DMS79 (cell line): ENCODE measurements at regions not wholly inside any gene's neighbourhood (a gene's known extent, or its start where the extent isn't known, plus 50 kb on each side); places are given as distances from the start of the nearest gene placed in this dataset.

Source experiments
- DNase-seq: peaks from one replicate; lab custom pipeline; 2025; lab: John Stamatoyannopoulos, UW

GRCh38 chr13:50358231-50359040 is 343.2 kb downstream of the KCNRG start:
- no peak for DNase-seq

DNA sequence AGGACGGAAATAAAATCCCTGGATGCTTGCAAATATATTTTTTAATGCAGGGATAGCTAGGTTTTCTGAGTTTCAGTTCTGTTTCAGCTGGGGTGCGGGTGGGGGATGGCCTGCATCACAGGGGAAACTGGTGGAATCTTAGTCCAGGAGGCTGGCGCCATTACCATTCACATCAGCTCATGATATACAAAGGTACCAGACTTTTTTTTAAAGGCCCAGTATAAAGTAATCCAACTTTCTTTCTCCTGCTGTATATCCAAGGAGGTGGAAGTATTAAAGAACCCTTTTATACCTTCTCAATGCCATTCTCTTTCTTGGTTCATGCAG is 343.8 kb downstream of the KCNRG start:
- no peak for DNase-seq

DNA sequence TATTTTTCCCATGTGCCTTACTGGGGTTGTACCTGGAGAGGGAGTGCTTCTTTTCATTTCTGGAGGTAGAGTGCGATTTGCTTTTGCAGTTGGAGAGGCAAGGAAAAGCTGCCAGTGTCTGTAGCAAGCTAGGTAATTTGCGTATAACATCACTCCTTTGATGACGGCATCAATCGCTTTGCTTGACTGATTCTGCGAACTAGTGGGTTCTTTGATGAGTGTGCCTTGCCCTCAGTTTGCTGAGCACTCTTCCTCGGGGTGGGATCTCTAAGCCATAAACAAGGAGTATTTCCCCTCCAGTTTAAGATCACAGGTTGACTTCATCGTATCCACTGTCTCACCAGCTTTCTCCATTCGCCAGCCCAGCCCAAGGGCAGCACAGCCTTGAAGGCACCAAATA is 344.5 kb downstream of the KCNRG start:
- no peak for DNase-seq

DNA sequence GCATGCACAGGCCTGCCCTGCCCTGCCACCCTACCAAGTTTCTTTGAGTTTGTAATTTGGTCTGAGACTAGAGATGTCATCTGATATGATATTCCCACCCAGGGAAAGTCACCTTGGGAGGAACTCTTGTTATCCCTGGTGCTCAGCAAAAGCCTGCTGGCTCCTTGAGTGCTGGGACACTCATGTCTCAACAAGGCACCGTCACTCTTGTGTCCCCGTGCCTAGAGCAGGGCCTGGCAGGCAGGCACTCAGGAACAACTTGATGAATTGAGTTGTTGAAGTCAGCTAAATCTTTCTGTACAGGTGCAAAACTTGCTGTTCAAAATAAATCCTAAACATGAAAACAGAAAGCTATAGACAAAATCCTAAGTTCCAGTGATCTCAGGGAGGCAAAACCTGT is 345.4 kb downstream of the KCNRG start:
- DNase-seq = no peak

DNA sequence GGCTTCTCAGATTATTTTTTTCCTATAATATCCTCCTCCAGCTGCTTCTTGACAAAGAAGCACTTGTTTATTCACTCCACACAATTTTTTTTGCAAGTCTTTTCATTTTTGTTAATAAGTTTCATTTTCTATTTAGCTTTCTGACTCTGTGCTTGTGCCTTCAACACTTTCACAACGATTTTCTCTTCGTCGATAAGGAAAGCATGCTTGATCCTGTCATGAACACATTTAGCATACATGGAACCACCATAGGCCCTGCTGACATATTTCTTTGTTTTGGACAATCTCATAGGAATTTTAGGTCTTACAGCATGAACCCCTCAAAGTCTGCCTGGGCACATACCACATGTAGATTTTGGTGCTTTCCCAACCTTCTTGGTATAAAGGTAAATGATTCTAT is 346.0 kb downstream of the KCNRG start:
- no peak for DNase-seq

DNA sequence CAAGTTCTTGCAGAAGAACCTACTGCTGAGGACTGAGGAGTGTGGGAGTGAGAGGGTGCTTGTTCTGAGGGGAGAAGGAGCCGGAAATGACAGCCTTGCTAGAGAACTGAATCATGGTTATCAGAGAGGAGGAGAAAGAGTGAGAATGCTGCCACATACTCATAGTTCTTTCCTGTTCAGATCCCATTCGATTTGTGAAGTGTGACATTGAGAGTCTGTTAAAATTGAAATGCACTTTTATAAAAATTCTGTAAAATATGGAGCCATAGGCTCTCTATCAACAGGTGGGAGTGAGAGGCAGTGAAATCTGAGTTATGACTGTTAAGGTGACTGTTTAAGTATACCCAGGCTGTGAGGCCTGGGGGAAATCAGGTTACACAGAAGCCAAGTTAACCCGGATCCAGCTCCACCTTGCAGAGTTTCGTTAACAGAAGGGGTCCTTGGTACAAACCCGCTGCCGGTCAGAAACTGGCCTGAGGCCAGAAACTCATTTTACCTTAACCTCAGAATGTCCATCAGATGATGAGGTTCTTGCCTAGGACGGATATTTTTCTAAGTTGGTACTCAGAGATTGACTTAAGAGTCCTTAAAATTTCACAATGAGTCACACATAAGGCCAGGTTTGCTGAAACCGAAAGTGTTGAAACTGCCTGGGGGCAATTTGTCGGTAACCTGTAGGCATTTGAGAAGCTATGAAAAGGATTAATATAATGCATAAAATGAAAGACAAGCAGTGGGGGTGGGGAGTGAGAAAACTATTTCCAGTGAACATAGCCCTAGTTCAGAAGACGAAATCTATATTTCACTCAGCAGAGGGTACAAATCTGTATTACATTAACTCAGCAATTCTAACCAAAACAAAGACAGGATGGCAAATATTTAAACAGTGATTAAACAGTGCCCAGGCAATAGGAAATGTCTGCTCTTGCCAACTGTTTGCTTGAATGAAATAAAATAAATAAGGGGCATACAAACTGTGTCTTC is 350.5 kb downstream of the KCNRG start:
- DNase-seq = peak; percentile 53

DNA sequence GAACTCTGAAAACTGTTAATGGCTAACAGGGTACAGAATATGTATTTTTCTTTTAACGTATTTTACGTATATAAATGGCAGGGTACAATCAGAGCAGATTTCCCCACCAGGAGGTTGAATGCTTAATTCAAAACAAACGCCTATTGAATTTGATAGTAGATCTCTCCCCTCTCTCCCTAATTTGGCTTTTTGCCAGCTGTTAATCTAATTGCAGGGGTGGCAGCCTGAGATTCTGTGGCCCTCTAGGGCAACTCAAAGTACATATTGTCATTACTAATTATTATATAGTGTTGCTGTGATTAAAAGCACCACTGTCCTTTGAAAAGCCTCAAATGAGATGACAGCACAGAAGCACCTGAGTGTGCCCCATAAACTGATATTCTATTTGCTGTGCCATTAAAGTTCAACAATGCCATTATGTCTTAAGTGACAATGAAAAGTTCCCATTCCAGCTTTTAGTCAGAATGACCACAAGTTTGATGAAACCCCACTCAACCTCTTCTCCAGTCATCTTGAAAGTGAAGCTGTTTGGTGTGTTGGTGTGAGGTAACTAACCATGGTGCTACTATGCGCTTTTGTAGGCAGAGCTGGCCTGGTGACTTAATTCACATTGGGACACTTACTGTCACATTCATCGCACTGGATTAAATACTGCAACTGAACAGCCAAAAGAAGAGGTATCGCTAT is 351.4 kb downstream of the KCNRG start:
- peak; percentile 63 for DNase-seq

GRCh38 chr13:50369646-50370045 is 354.4 kb downstream of the KCNRG start:
- no peak for DNase-seq

- no peak for DNase-seq
Measured at GRCh38 chr13:50370303-50370950, 355.2 kb downstream of the KCNRG start.

GRCh38 chr13:50374517-50374916 is 359.3 kb downstream of the KCNRG start:
- DNase-seq = no peak

- DNase-seq = no peak
Measured at GRCh38 chr13:50375792-50376191, 360.5 kb downstream of the KCNRG start.

DNA sequence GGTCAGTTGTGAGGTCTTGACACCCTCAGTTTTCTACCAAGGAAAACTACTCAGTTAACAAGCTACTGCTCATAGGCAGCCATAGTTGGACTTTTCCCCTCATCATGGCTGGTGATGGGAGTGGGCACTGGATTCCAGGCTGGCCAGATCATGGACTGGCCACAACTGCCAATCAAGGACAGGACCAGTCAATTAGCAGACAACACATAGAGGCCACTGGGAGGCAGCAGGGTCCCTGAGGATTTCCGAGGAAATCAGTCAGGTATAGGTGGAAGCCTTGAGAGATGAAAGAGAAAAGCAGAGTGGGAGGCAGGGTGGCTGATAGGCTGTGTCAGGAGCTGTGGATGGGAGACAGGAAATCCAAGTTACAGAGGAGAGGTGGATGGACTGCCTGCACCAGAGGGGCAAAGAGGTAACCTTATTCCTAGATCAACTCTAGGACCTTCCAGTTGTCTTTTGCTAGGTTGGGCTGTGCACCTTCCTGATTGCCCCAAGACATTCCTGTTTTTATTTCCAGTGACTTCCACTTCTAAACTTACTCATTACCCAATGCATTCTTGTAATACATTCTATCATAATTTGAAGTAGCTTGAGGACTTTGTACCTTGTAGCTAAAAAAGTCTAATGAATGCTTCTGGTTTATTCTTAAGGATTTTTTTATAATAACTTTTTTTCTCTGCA is 361.8 kb downstream of the KCNRG start:
- DNase-seq = no peak

DNA sequence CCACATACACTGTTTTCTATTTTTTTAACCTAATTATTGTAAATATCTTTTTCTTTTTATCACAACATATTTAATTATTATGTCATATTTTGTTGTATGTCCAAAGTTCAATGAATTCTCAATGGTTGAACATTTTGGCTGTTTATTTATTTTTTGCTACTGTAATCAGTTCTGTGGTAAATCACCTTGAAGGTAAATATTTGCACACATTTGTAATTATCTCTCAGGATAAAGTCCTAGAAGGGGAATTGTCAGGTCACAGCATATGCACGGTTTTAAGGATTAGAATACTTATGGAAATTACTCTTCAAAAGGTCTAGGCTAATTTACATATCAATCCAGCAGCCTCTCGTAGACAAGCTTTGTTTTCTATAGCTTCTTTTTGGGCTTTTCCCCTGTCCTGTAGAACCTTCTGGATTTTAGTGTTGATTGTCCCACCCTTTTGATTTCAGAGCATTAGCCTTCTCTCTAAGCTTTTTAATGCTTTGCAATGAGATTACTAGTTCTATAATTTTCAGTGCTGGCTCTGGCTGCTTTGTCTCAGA is 362.6 kb downstream of the KCNRG start:
- no peak for DNase-seq

GRCh38 chr13:50378509-50379044 is 363.3 kb downstream of the KCNRG start:
- DNase-seq = no peak

GRCh38 chr13:50379584-50379983 is 364.3 kb downstream of the KCNRG start:
- DNase-seq = no peak

- no peak for DNase-seq
Measured at GRCh38 chr13:50380905-50381304, 365.7 kb downstream of the KCNRG start.

- no peak for DNase-seq
Measured at GRCh38 chr13:50382511-50382910, 367.3 kb downstream of the KCNRG start.

DNA sequence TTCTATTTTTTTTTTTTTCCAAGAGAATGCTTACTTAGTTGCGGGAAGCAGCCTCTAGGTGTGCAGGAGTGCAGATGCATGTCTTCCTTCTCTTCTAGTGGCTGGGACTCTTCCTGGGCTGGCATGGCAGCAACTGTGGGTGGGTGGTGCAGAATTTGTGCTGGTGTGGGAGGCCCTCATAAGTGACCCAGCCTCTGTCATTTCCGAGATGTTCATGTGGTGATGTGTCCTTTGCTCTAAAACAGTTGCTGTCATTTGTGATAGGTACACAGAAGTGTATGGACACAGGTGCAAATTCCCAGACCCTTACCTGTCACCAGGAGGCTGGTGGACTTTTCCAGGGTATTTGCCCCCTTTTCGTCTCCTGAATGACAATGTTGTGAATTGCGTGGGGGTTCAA is 367.7 kb downstream of the KCNRG start:
- DNase-seq = no peak

- DNase-seq = no peak
Measured at GRCh38 chr13:50384724-50385123, 369.5 kb downstream of the KCNRG start.

GRCh38 chr13:50386541-50387050 is 371.4 kb downstream of the KCNRG start:
- DNase-seq = no peak
